ENCODE measurements at regions not wholly inside any gene's neighbourhood (a gene's known extent, or its start where the extent isn't known, plus 50 kb on each side); places are given as distances from the start of the nearest gene placed in this dataset.

DNA sequence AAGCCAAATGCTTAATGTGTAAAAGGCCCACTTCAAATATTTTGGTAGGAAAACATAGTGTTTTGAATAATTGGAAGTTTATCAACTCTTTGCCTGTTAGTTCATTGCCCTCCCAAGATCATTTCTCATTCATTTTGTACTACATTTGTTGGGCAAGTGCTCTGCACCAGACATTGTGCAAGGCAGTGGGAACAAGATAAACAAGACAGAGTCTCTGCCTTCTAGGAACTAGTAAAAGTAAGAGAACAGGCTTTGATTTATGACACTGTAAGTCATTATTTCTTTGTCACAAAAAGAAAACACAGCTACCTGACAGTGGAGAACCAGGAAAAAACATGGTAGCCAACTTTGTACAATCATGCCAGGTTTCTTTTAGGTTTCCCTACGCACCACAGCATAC, 63.7 kb upstream of the PAM start (continued):
- TF ChIP-seq PRRX2 (CRISPR knock-in tag; IDR thresholded peaks at IDR 0.05) (no peak), HMGXB4 (CRISPR knock-in tag; IDR thresholded peaks at IDR 0.05) (no peak), SMAD3 (CRISPR knock-in tag; IDR thresholded peaks at IDR 0.05; ENCODE audit: borderline replicate concordance) (no peak), NFYB (CRISPR knock-in tag; conservative IDR thresholded peaks at IDR 0.05; ENCODE audit: low read depth) (no peak), ZNF121 (CRISPR knock-in tag; IDR thresholded peaks at IDR 0.05) (no peak), SP1 (CRISPR knock-in tag; conservative IDR thresholded peaks at IDR 0.05) (no peak), AFF4 (CRISPR knock-in tag; IDR thresholded peaks at IDR 0.05; ENCODE audit: borderline replicate concordance) (no peak), NR2C2 (CRISPR knock-in tag; IDR thresholded peaks at IDR 0.05) (no peak)
- TF ChIP-seq, protein P1, sequence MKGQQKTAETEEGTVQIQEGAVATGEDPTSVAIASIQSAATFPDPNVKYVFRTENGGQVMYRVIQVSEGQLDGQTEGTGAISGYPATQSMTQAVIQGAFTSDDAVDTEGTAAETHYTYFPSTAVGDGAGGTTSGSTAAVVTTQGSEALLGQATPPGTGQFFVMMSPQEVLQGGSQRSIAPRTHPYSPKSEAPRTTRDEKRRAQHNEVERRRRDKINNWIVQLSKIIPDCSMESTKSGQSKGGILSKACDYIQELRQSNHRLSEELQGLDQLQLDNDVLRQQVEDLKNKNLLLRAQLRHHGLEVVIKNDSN (CRISPR knock-in tag; IDR thresholded peaks at IDR 0.05), result no peak
- TF ChIP-seq, protein P2, sequence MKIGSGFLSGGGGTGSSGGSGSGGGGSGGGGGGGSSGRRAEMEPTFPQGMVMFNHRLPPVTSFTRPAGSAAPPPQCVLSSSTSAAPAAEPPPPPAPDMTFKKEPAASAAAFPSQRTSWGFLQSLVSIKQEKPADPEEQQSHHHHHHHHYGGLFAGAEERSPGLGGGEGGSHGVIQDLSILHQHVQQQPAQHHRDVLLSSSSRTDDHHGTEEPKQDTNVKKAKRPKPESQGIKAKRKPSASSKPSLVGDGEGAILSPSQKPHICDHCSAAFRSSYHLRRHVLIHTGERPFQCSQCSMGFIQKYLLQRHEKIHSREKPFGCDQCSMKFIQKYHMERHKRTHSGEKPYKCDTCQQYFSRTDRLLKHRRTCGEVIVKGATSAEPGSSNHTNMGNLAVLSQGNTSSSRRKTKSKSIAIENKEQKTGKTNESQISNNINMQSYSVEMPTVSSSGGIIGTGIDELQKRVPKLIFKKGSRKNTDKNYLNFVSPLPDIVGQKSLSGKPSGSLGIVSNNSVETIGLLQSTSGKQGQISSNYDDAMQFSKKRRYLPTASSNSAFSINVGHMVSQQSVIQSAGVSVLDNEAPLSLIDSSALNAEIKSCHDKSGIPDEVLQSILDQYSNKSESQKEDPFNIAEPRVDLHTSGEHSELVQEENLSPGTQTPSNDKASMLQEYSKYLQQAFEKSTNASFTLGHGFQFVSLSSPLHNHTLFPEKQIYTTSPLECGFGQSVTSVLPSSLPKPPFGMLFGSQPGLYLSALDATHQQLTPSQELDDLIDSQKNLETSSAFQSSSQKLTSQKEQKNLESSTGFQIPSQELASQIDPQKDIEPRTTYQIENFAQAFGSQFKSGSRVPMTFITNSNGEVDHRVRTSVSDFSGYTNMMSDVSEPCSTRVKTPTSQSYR (CRISPR knock-in tag; IDR thresholded peaks at IDR 0.05), result no peak

GRCh38 chr5:102700120-102700831, 54.8 kb upstream of the PAM start:
- no peaks in the 10 kb centered on the region for H3K36me3 Mint-ChIP-seq
- no peaks in the 10 kb centered on the region for H3K9me3 Mint-ChIP-seq
- peaks cover 2% of the 10 kb centered on the region; the same call in 1 of the 2 replicates for H3K27me3 Mint-ChIP-seq (ENCODE audit: low read depth)
- no peak overlapping the region for H3K4me3 Mint-ChIP-seq
- POLR2A ChIA-PET, result no interaction called here
- DNase-seq (ENCODE audit: low spot score), result no peak
- H3K4me1 Mint-ChIP-seq, result peaks cover 10% of the 10 kb centered on the region
- TF ChIP-seq, protein P3, sequence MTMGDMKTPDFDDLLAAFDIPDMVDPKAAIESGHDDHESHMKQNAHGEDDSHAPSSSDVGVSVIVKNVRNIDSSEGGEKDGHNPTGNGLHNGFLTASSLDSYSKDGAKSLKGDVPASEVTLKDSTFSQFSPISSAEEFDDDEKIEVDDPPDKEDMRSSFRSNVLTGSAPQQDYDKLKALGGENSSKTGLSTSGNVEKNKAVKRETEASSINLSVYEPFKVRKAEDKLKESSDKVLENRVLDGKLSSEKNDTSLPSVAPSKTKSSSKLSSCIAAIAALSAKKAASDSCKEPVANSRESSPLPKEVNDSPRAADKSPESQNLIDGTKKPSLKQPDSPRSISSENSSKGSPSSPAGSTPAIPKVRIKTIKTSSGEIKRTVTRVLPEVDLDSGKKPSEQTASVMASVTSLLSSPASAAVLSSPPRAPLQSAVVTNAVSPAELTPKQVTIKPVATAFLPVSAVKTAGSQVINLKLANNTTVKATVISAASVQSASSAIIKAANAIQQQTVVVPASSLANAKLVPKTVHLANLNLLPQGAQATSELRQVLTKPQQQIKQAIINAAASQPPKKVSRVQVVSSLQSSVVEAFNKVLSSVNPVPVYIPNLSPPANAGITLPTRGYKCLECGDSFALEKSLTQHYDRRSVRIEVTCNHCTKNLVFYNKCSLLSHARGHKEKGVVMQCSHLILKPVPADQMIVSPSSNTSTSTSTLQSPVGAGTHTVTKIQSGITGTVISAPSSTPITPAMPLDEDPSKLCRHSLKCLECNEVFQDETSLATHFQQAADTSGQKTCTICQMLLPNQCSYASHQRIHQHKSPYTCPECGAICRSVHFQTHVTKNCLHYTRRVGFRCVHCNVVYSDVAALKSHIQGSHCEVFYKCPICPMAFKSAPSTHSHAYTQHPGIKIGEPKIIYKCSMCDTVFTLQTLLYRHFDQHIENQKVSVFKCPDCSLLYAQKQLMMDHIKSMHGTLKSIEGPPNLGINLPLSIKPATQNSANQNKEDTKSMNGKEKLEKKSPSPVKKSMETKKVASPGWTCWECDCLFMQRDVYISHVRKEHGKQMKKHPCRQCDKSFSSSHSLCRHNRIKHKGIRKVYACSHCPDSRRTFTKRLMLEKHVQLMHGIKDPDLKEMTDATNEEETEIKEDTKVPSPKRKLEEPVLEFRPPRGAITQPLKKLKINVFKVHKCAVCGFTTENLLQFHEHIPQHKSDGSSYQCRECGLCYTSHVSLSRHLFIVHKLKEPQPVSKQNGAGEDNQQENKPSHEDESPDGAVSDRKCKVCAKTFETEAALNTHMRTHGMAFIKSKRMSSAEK (CRISPR knock-in tag; IDR thresholded peaks at IDR 0.05; ENCODE audit: borderline replicate concordance), result no peak
- TF ChIP-seq ESRRA (CRISPR knock-in tag; IDR thresholded peaks at IDR 0.05; ENCODE audit: borderline replicate concordance) (no peak), TEAD1 (CRISPR knock-in tag; IDR thresholded peaks at IDR 0.05) (no peak), ZNF396 (CRISPR knock-in tag; IDR thresholded peaks at IDR 0.05; ENCODE audit: borderline replicate concordance) (no peak), TEAD4 (CRISPR knock-in tag; IDR thresholded peaks at IDR 0.05) (no peak), NFATC4 (CRISPR knock-in tag; IDR thresholded peaks at IDR 0.05) (no peak), SOX15 (CRISPR knock-in tag; IDR thresholded peaks at IDR 0.05) (no peak)
- H3K27ac Mint-ChIP-seq, result no peak overlapping the region
- ATAC-seq, result no peak
- CTCF ChIA-PET, result no interaction called here

Measured in WTC11 (cell line).